Endothelial cell (in vitro differentiated cells): ENCODE measurements at regions not wholly inside any gene's neighbourhood (a gene's known extent, or its start where the extent isn't known, plus 50 kb on each side); places are given as distances from the start of the nearest gene placed in this dataset.

Experiments
- DNase-seq: peaks from one replicate; pipeline ENCODE4 v3.0.0; 2021; ENCODE audit warnings: low spot score
- H3K27ac Mint-ChIP-seq: one replicate; pipeline ENCODE4 v1.8.0; 2021; ENCODE audit warnings: mixed read lengths, inconsistent platforms; ENCODE audit not compliant: unreplicated experiment
- H3K27me3 Mint-ChIP-seq: one replicate; pipeline ENCODE4 v1.8.0; 2021; ENCODE audit warnings: mild to moderate bottlenecking, moderate library complexity, mixed read lengths, inconsistent platforms; ENCODE audit not compliant: unreplicated experiment
- H3K36me3 Mint-ChIP-seq: one replicate; pipeline ENCODE4 v1.8.0; 2021; ENCODE audit warnings: mild to moderate bottlenecking, low read depth, mixed read lengths, inconsistent platforms; ENCODE audit not compliant: unreplicated experiment
- H3K4me1 Mint-ChIP-seq: one replicate; pipeline ENCODE4 v1.8.0; 2021; ENCODE audit warnings: mild to moderate bottlenecking, mixed read lengths, inconsistent platforms; ENCODE audit not compliant: unreplicated experiment
- H3K4me3 Mint-ChIP-seq: one replicate; pipeline ENCODE4 v1.8.0; 2021; ENCODE audit warnings: mild to moderate bottlenecking, mixed read lengths, inconsistent platforms; ENCODE audit not compliant: unreplicated experiment
- H3K9me3 Mint-ChIP-seq: one replicate; pipeline ENCODE4 v1.8.0; 2021; ENCODE audit warnings: mixed read lengths, inconsistent platforms; ENCODE audit not compliant: unreplicated experiment
- TF ChIP-seq, protein P1 (sequence below): fragments of 200-600 bp; sonication (generic); IDR thresholded peaks from one replicate; pipeline ENCODE4 v1.5.0; 2021; ENCODE audit warnings: antibody characterized with exemption; ENCODE audit not compliant: unreplicated experiment

DNA sequence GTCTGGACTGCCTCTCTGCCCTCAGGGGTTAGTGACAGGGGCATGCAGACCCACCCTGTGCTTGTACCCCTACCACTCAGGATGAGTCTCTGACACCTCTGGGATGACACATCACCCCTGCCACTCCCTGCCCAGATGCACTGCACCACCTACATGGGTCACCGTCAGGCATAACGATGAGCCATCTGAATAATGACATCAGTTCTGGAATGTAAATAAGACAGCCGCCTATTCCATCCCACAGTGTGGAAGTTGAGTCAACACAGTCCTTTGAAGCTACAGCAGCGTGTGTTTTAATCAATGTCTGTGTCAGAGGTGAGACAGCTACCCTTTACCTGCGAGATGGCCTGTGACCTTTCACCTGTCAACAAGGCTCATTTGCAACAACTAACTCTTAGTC lies 268.7 kb upstream of the ARRDC4 start:
- TF ChIP-seq, protein P1, sequence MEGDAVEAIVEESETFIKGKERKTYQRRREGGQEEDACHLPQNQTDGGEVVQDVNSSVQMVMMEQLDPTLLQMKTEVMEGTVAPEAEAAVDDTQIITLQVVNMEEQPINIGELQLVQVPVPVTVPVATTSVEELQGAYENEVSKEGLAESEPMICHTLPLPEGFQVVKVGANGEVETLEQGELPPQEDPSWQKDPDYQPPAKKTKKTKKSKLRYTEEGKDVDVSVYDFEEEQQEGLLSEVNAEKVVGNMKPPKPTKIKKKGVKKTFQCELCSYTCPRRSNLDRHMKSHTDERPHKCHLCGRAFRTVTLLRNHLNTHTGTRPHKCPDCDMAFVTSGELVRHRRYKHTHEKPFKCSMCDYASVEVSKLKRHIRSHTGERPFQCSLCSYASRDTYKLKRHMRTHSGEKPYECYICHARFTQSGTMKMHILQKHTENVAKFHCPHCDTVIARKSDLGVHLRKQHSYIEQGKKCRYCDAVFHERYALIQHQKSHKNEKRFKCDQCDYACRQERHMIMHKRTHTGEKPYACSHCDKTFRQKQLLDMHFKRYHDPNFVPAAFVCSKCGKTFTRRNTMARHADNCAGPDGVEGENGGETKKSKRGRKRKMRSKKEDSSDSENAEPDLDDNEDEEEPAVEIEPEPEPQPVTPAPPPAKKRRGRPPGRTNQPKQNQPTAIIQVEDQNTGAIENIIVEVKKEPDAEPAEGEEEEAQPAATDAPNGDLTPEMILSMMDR = no peak
- no peaks in the 10 kb centered on the region for H3K36me3 Mint-ChIP-seq

GRCh38 chr15:97692301-97693015 lies 268.0 kb upstream of the ARRDC4 start:
- no peaks in the 10 kb centered on the region for H3K36me3 Mint-ChIP-seq
- no peak overlapping the region for H3K27ac Mint-ChIP-seq
- no peak overlapping the region for H3K4me3 Mint-ChIP-seq
- no peaks in the 10 kb centered on the region for H3K9me3 Mint-ChIP-seq
- TF ChIP-seq, protein P1 = no peak
- H3K27me3 Mint-ChIP-seq = peaks cover 2% of the 10 kb centered on the region
- DNase-seq = no peak
- no peaks in the 10 kb centered on the region for H3K4me1 Mint-ChIP-seq

More for the DNA sequence above, 268.7 kb upstream of the ARRDC4 start:
- H3K4me3 Mint-ChIP-seq = no peak overlapping the region
- H3K27me3 Mint-ChIP-seq = peaks cover 2% of the 10 kb centered on the region
- no peak for DNase-seq
- H3K27ac Mint-ChIP-seq = no peak overlapping the region
- H3K9me3 Mint-ChIP-seq = no peaks in the 10 kb centered on the region
- no peaks in the 10 kb centered on the region for H3K4me1 Mint-ChIP-seq

- Mint-ChIP-seq H3K4me1 (no peaks in the 10 kb centered on the region), H3K4me3 (no peak overlapping the region), H3K27ac (no peak overlapping the region), H3K36me3 (no peaks in the 10 kb centered on the region), H3K27me3 (peaks cover 3% of the 10 kb centered on the region), H3K9me3 (no peaks in the 10 kb centered on the region)
- TF ChIP-seq, protein P1 = no peak
- no peak for DNase-seq
These were observed 266.0 kb upstream of the ARRDC4 start for GRCh38 chr15:97694456-97694855.

DNA sequence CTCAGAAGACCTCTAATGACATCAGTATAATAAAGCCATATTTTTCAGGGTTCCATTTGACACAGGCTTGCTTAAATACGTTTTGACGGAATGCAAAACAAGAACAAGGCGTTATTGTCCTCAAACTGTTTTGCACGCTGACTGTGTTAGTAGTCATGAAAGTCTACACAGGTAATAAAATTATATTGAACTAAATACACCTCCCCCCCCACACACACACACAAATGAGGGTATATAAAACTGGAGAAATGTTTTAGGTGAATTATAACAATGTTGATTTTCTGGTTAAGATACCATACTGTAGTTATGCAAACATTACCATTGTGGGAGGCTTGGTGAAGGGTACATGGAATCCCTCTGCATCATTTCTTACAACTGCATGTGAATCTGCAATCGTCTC lies 257.1 kb upstream of the ARRDC4 start:
- Mint-ChIP-seq H3K4me3 (no peak overlapping the region), H3K9me3 (no peaks in the 10 kb centered on the region), H3K36me3 (no peaks in the 10 kb centered on the region), H3K27me3 (no peaks in the 10 kb centered on the region), H3K4me1 (no peaks in the 10 kb centered on the region), H3K27ac (no peak overlapping the region)
- TF ChIP-seq, protein P1 = no peak
- no peak for DNase-seq

DNA sequence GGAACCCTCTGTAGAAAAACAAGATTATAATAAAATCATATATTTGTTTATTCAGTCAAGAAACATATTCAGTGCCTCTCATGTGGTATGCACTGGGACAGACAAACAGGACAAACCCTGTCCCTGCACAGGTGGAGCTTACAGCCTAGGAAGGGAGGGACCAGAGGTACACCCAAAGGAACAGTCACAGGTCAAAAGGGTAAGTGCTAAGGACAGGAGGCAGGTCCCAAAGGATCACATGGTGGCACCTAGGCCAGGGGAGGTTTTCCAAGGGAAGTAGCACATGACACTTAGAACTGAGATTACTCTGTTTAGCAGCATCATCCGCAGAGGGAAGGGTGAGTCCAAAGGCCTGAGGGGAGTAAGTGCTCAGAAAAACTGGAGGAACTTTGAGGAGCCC lies 254.4 kb upstream of the ARRDC4 start:
- H3K9me3 Mint-ChIP-seq = no peaks in the 10 kb centered on the region
- H3K4me1 Mint-ChIP-seq = no peaks in the 10 kb centered on the region
- DNase-seq = no peak
- TF ChIP-seq, protein P1 = no peak
- H3K27me3 Mint-ChIP-seq = no peaks in the 10 kb centered on the region
- no peak overlapping the region for H3K27ac Mint-ChIP-seq
- no peaks in the 10 kb centered on the region for H3K36me3 Mint-ChIP-seq
- no peak overlapping the region for H3K4me3 Mint-ChIP-seq
